Psoas muscle (tissue), 7 donors: ENCODE measurements at regions not wholly inside any gene's neighbourhood (a gene's known extent, or its start where the extent isn't known, plus 50 kb on each side); places are given as distances from the start of the nearest gene placed in this dataset.

Experiments
- ATAC-seq, 4 donors: fragments of 200-7000 bp; cut with Tn5 transposase; one replicate each; pipeline ENCODE4 v1.9.1; 2020; ENCODE audit warnings: moderate library complexity in 3 of 4, mild to moderate bottlenecking in 2 of 4
- DNase-seq, 2 donors: peaks; one replicate each; pipeline ENCODE4 v3.0.0-alpha.2; 2020
- H3K27ac ChIP-seq: fragments of 200-600 bp; one replicate; pipeline ENCODE4 v1.8.0; 2022
- H3K27me3 ChIP-seq, 3 donors: fragments of 200-600 bp in 1 of 3; one replicate each; pipeline versions ENCODE4 v1.6.1 to v1.8.0; 2013 to 2022; ENCODE audit warnings: low read length in 2 of 3, mild to moderate bottlenecking in 2 of 3, moderate library complexity in 1 of 3; ENCODE audit not compliant: insufficient read depth in 3 of 3
- H3K36me3 ChIP-seq, 2 donors: fragments of 200-600 bp in 1 of 2; one replicate each; pipeline versions ENCODE4 v1.6.1 to v1.8.0; 2013 to 2022; ENCODE audit warnings: low read depth in 1 of 2, mild to moderate bottlenecking in 1 of 2, moderate library complexity in 1 of 2; ENCODE audit not compliant: insufficient read depth in 1 of 2
- H3K4me1 ChIP-seq: fragments of 200-600 bp; one replicate; pipeline ENCODE4 v1.8.0; 2022
- H3K4me3 ChIP-seq: fragments of 200-600 bp; one replicate; pipeline ENCODE4 v1.8.0; 2022; ENCODE audit warnings: mild to moderate bottlenecking
- H3K9me3 ChIP-seq: fragments of 200-600 bp; one replicate; pipeline ENCODE4 v1.8.0; 2022
- WGBS, 3 donors: extraction: QIAGEN DNeasy Blood & Tissue Kit; methylation state at CpG; one replicate each; pipeline versions ENCODE4 v1.1.6 to v1.1.7; 2013; 5-methylcytosine and 5-hydroxymethylcytosine counted together
- intact Hi-C, 2 donors: fragments of 100-400 bp; cut with DNase I; formaldehyde crosslinking; loops; one replicate each; pipeline versions ENCODE4 v1.11.0 to v1.14.2; 2022
- TF ChIP-seq, protein P1 (sequence below): fragments of 200-600 bp; IDR thresholded peaks from one replicate; pipeline ENCODE4 v1.8.0; 2022; ENCODE audit warnings: antibody characterized with exemption
- donor health status: healthy with polysubstance abuse.
- donor health status: DM: no; HTN: no; CAD: no; lungs with moderate emphysema.
- donor health status: Bipolar disorder and iron deficiency.
- donor health status: healthy.
- donor health status: DM: yes; HTN: yes; CAD: no.
- donor health status: DM: no; HTN: no; CAD: no.
- donor health status: DM: yes; HTN: yes; CAD: no.

DNA sequence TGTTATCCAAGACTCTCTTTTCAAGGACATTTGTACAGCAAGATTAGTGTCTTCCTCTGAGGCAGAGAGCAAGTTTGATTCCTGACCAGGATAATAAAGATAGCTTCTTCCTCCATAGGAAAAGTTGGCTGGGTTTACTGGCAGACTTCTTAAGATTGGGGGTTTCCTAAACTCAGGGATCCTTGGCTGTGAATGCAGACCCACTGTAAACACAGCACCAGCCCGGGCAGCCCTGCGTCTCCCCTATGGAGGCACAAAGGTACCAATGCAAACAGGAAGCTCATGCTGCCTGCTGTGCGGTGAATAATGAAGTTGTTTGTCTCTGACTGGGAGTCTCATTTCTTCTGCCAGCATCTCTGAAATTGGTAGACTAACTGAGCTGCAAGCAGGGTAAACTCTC is 96.2 kb upstream of the ARHGAP28 start:
- no peaks in the 10 kb centered on the region for H3K36me3 ChIP-seq
- no peak overlapping the region for H3K4me3 ChIP-seq
- TF ChIP-seq, protein P1, sequence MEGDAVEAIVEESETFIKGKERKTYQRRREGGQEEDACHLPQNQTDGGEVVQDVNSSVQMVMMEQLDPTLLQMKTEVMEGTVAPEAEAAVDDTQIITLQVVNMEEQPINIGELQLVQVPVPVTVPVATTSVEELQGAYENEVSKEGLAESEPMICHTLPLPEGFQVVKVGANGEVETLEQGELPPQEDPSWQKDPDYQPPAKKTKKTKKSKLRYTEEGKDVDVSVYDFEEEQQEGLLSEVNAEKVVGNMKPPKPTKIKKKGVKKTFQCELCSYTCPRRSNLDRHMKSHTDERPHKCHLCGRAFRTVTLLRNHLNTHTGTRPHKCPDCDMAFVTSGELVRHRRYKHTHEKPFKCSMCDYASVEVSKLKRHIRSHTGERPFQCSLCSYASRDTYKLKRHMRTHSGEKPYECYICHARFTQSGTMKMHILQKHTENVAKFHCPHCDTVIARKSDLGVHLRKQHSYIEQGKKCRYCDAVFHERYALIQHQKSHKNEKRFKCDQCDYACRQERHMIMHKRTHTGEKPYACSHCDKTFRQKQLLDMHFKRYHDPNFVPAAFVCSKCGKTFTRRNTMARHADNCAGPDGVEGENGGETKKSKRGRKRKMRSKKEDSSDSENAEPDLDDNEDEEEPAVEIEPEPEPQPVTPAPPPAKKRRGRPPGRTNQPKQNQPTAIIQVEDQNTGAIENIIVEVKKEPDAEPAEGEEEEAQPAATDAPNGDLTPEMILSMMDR, result no peak
- H3K27me3 ChIP-seq, result no peaks in the 10 kb centered on the region
- H3K27ac ChIP-seq, result no peak overlapping the region
- no peak for DNase-seq
- H3K9me3 ChIP-seq, result no peaks in the 10 kb centered on the region
- intact Hi-C loops, result no loop called here
- 71 to 80% (median 71%) methylated on average over 3 of the region's 3 CpGs for WGBS, 3 donors
- H3K4me1 ChIP-seq, result no peaks in the 10 kb centered on the region
- ATAC-seq, result no peak

DNA sequence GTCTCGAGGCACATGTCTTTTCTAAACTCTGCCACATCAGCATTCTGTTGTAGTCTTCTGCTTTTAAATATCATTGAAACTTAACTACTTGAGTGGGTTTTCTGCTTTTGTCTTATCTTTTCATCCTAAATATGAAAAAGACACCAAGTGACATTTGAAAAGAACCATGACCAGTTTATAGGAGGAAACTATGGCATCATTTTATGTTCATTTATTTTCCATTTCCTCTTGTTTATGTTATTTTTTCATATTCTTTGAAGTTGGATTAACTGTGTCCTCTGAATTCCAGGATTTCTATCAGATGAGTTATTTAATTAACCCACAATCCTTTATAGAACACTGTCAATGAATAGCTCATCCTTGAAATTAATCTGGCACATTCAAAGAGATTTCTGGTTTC is 93.4 kb upstream of the ARHGAP28 start:
- Histone ChIP-seq H3K4me3 (no peak overlapping the region), H3K27ac (no peak overlapping the region), H3K27me3 (no peaks in the 10 kb centered on the region), H3K4me1 (no peaks in the 10 kb centered on the region), H3K36me3 (no peaks in the 10 kb centered on the region), H3K9me3 (no peaks in the 10 kb centered on the region)
- 35 to 50% (median 38%) methylated on average over 1 of the region's 1 CpG for WGBS, 3 donors
- ATAC-seq (no peak), DNase-seq (no peak)
- intact Hi-C loops, result no loop called here
- TF ChIP-seq, protein P1, result no peak

DNA sequence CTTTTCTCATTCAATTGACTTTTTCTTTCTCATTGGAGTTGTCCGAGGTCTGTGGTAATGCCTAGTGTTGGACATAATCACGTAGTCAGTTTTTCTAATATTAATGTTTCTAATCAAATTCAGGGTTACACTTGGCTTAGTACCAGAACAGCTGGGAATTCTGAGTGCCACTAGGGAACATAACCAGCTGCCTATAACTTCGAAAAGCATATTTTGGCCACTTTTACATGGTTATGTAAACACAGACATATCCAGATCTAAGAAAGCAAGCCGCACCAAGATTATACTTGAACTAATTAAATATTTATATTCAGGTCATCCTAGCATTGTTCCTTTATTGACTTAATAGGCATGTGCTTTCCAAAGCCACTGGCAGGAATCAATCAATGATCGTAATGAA is 91.1 kb upstream of the ARHGAP28 start:
- H3K36me3 ChIP-seq, result no peaks in the 10 kb centered on the region
- intact Hi-C loops, result no loop called here
- H3K27me3 ChIP-seq, result no peaks in the 10 kb centered on the region

DNA sequence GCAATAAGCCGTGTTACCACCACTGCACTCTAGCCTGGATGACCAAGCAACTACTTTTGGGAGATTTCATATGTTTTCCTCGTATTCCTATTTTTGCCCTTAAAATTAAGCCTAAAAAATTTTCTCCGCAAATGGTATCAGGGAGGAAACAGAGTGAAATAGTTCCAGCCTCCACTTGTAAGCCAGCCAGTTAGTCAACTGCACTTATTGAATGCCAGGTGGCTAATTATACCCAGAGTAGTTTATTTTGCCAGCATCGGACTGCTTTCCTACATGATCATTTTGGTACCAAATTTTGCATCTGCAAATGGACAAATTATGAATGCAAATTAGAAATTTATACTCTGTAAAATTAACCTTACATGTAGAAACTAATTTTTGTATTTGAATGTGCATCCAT is 90.2 kb upstream of the ARHGAP28 start:
- Histone ChIP-seq H3K27ac (no peak overlapping the region), H3K9me3 (no peaks in the 10 kb centered on the region), H3K4me1 (no peaks in the 10 kb centered on the region), H3K36me3 (no peaks in the 10 kb centered on the region), H3K27me3 (no peaks in the 10 kb centered on the region), H3K4me3 (no peak overlapping the region)
- ATAC-seq (no peak), DNase-seq (no peak)
- TF ChIP-seq, protein P1, result no peak
- 46 to 58% (median 52%) methylated on average over 4 of the region's 4 CpGs for WGBS, 3 donors
- intact Hi-C loops, result no loop called here

More for the DNA sequence above, 91.1 kb upstream of the ARHGAP28 start:
- DNase-seq (no peak), ATAC-seq (no peak)
- Histone ChIP-seq H3K4me3 (no peak overlapping the region), H3K4me1 (no peaks in the 10 kb centered on the region), H3K27ac (no peak overlapping the region), H3K9me3 (no peaks in the 10 kb centered on the region)
- WGBS, 3 donors, result 42 to 67% (median 47%) methylated on average over 5 of the region's 5 CpGs
- TF ChIP-seq, protein P1, result no peak

DNA sequence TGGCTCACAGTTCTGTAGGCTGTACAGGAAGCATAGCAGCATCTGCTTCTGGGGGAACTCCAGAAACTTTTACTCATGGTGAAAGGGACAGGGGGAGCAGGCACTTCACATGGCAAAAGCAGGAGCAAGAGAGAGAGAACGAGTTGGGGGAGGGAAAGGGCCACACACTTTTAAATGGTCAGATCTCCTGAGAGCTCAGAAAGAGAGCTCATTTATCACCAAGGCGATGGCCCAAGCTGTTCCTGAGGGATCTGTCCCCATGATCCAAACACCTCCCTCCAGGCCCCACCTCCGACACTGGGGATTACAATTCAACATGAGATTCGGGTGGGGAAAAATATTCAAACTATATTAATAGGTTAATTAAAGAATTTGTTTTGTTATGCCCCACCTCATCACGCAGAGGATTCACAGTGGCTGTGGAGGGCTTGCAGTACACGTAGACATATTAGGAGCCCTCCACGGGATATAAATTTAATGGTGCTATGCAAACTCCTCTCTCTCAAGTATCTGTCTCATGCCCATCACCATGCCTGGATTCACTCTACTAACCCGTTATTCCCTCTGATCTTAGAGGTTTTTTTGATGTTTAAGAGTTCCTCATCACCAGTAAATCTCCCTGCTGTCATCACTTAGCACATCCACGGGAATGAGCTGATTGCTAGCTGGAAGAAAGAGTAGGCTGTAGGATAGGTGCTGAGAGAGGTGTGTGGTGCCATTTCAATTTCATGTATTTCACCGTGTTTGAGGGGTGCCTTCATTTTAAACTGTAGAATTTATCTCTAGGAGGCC is 84.5 kb upstream of the ARHGAP28 start:
- no peak overlapping the region for H3K4me3 ChIP-seq
- intact Hi-C loops, result no loop called here

More for the DNA sequence above, 84.5 kb upstream of the ARHGAP28 start:
- H3K27me3 ChIP-seq, result no peaks in the 10 kb centered on the region
- H3K4me1 ChIP-seq, result no peaks in the 10 kb centered on the region
- no peak for ATAC-seq
- no peak overlapping the region for H3K27ac ChIP-seq
- DNase-seq, result no peak
- no peaks in the 10 kb centered on the region for H3K36me3 ChIP-seq
- TF ChIP-seq, protein P1, result no peak
- 63 to 68% (median 63%) methylated on average over 10 of the region's 10 CpGs for WGBS, 3 donors
- no peaks in the 10 kb centered on the region for H3K9me3 ChIP-seq
